ENCODE measurements at regions not wholly inside any gene's neighbourhood (a gene's known extent, or its start where the extent isn't known, plus 50 kb on each side); places are given as distances from the start of the nearest gene placed in this dataset.

DNA sequence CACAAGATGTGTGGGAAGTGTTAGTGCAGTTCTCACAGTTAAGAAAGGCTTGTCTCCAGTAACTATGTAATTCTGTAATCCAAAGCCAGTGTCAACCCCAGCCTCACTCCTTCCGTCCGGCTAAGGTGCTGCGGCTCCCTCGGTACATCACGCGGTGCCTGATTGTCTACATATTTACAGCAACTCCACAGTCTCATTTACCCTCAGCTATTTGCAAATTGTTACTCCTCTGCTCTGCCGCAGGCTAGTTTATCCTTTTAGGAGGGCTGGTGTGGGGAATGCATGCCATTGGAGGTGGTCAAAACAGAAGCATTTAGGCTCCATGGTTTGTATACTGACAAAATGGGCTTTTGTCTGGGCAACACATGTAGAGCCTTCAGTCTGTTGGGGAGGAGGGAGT is 358.3 kb downstream of the METTL15 start:
- TF ChIP-seq POLR2AphosphoS5 (IDR thresholded peaks at IDR 0.05; ENCODE audit: low read depth) (no peak), SPI1 (IDR thresholded peaks at IDR 0.05; ENCODE audit: borderline replicate concordance, low read depth) (no peak), GABPA (IDR thresholded peaks at IDR 0.05; ENCODE audit: low read depth) (no peak)
- TF ChIP-seq, protein P1, sequence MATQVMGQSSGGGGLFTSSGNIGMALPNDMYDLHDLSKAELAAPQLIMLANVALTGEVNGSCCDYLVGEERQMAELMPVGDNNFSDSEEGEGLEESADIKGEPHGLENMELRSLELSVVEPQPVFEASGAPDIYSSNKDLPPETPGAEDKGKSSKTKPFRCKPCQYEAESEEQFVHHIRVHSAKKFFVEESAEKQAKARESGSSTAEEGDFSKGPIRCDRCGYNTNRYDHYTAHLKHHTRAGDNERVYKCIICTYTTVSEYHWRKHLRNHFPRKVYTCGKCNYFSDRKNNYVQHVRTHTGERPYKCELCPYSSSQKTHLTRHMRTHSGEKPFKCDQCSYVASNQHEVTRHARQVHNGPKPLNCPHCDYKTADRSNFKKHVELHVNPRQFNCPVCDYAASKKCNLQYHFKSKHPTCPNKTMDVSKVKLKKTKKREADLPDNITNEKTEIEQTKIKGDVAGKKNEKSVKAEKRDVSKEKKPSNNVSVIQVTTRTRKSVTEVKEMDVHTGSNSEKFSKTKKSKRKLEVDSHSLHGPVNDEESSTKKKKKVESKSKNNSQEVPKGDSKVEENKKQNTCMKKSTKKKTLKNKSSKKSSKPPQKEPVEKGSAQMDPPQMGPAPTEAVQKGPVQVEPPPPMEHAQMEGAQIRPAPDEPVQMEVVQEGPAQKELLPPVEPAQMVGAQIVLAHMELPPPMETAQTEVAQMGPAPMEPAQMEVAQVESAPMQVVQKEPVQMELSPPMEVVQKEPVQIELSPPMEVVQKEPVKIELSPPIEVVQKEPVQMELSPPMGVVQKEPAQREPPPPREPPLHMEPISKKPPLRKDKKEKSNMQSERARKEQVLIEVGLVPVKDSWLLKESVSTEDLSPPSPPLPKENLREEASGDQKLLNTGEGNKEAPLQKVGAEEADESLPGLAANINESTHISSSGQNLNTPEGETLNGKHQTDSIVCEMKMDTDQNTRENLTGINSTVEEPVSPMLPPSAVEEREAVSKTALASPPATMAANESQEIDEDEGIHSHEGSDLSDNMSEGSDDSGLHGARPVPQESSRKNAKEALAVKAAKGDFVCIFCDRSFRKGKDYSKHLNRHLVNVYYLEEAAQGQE (IDR thresholded peaks at IDR 0.05; ENCODE audit: insufficient replicate concordance, low read depth): no peak
- TF ChIP-seq, protein P2, sequence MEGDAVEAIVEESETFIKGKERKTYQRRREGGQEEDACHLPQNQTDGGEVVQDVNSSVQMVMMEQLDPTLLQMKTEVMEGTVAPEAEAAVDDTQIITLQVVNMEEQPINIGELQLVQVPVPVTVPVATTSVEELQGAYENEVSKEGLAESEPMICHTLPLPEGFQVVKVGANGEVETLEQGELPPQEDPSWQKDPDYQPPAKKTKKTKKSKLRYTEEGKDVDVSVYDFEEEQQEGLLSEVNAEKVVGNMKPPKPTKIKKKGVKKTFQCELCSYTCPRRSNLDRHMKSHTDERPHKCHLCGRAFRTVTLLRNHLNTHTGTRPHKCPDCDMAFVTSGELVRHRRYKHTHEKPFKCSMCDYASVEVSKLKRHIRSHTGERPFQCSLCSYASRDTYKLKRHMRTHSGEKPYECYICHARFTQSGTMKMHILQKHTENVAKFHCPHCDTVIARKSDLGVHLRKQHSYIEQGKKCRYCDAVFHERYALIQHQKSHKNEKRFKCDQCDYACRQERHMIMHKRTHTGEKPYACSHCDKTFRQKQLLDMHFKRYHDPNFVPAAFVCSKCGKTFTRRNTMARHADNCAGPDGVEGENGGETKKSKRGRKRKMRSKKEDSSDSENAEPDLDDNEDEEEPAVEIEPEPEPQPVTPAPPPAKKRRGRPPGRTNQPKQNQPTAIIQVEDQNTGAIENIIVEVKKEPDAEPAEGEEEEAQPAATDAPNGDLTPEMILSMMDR (IDR thresholded peaks at IDR 0.05; ENCODE audit: insufficient read depth, low read length): no peak
- DNase-seq (ENCODE audit: low read depth in 1 of 2, low spot score in 1 of 2): no peak

DNA sequence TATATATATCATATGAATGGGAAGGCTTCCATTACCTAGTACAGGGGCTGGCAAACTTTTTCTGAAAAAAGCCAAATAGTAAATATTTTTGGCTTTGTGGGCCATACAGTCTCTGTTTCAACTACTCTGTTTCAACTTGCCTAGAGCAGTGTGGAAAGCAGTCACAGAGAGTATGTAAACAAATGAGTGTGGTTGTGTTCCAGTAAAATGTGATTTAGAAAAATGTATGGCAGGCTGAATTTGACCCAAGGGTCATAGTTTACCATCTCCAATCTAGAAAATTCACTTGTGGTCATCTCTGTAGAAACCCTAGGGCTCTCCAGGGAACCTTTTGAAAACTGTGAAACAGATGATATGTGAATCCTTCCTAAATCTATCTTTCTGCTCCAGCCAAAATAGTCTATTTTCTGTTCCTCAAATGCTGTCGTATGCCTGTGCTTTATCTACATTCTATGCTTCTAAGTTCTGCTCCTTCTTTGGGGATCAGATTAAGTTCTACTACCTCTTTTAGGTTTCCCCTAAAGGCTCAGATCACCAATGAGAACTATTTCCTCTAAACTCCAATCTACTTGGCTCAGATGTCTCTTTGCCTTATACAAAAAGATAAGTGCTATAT is 356.2 kb downstream of the METTL15 start:
- H3K27ac ChIP-seq (replicated peaks): no peak overlapping the region
- TF ChIP-seq POLR2AphosphoS5 (IDR thresholded peaks at IDR 0.05; ENCODE audit: low read depth): no peak
- TF ChIP-seq, protein P2 (IDR thresholded peaks at IDR 0.05; ENCODE audit: insufficient read depth, low read length): no peak
- TF ChIP-seq SPI1 (IDR thresholded peaks at IDR 0.05; ENCODE audit: borderline replicate concordance, low read depth): no peak
- TF ChIP-seq GABPA (IDR thresholded peaks at IDR 0.05; ENCODE audit: low read depth): no peak
- TF ChIP-seq, protein P1 (IDR thresholded peaks at IDR 0.05; ENCODE audit: insufficient replicate concordance, low read depth): no peak
- DNase-seq (ENCODE audit: low read depth in 1 of 2, low spot score in 1 of 2): no peak
- H3K27me3 ChIP-seq (ENCODE audit: insufficient read depth, poor library complexity, severe bottlenecking): no peaks in the 10 kb centered on the region
- no peak overlapping the region for H3K4me3 ChIP-seq (replicated peaks; ENCODE audit: insufficient read depth, low read length)

More for the DNA sequence above, 358.3 kb downstream of the METTL15 start:
- H3K27me3 ChIP-seq (ENCODE audit: insufficient read depth, poor library complexity, severe bottlenecking): no peaks in the 10 kb centered on the region
- H3K4me3 ChIP-seq (replicated peaks; ENCODE audit: insufficient read depth, low read length): no peak overlapping the region
- H3K27ac ChIP-seq (replicated peaks): no peak overlapping the region

DNA sequence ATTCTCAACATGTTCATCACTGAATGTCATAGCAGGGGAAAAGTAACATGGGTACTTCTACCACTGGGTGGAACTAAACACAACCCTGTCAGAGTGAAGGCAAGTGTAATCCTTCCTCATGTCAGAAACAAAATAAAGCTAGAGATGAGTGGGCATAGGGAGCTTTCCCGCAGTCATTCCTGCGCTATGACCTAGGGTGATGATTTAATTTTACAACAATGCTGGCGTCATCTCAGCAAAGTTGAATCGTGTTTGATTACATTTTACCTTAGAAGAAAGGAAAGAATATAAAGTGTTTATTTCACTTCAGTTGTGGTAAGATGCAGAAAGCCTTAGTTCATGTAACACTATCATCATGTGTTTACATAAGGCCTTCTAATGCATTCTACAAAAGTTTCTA is 355.6 kb downstream of the METTL15 start:
- TF ChIP-seq, protein P2 (IDR thresholded peaks at IDR 0.05; ENCODE audit: insufficient read depth, low read length): no peak
- no peak for TF ChIP-seq GABPA (IDR thresholded peaks at IDR 0.05; ENCODE audit: low read depth)
- Histone ChIP-seq H3K4me3 (replicated peaks; ENCODE audit: insufficient read depth, low read length) (no peak overlapping the region), H3K27me3 (ENCODE audit: insufficient read depth, poor library complexity, severe bottlenecking) (no peaks in the 10 kb centered on the region), H3K27ac (replicated peaks) (no peak overlapping the region)
- DNase-seq (ENCODE audit: low read depth in 1 of 2, low spot score in 1 of 2): no peak

DNA sequence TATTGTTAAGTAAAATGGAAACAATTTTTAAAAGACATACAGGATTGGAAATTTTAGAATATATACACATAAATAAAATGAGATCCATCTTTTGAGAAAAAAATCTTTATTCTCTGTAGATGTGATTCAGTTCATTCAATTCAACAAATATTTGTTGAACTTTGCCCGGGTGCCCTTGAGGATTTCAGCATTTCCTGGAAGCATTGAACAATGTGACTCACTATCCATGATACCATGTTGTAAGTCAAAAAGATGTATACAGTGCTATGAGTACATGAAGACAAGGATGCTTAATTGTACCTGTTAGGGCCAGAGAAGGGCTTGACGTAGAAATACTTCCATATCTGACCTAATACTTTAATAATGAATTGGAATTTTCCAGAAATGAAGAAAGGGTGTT is 353.7 kb downstream of the METTL15 start:
- DNase-seq (ENCODE audit: low read depth in 1 of 2, low spot score in 1 of 2): no peak
- no peaks in the 10 kb centered on the region for H3K27me3 ChIP-seq (ENCODE audit: insufficient read depth, poor library complexity, severe bottlenecking)
- TF ChIP-seq, protein P1 (IDR thresholded peaks at IDR 0.05; ENCODE audit: insufficient replicate concordance, low read depth): no peak
- no peak for TF ChIP-seq GABPA (IDR thresholded peaks at IDR 0.05; ENCODE audit: low read depth)
- TF ChIP-seq POLR2AphosphoS5 (IDR thresholded peaks at IDR 0.05; ENCODE audit: low read depth): no peak
- TF ChIP-seq, protein P2 (IDR thresholded peaks at IDR 0.05; ENCODE audit: insufficient read depth, low read length): no peak
- TF ChIP-seq SPI1 (IDR thresholded peaks at IDR 0.05; ENCODE audit: borderline replicate concordance, low read depth): no peak
- H3K4me3 ChIP-seq (replicated peaks; ENCODE audit: insufficient read depth, low read length): no peak overlapping the region
- H3K27ac ChIP-seq (replicated peaks): no peak overlapping the region

Measured in HL-60 (cell line).